Testis (tissue), 2 donors: ENCODE measurements at regions not wholly inside any gene's neighbourhood (a gene's known extent, or its start where the extent isn't known, plus 50 kb on each side); places are given as distances from the start of the nearest gene placed in this dataset.

Experiments
- CTCF ChIP-seq, 3 experiments: fragments of 450-650 bp in 2 of 3; fragments of 200-600 bp in 1 of 3; sonication (generic) in 1 of 3; IDR thresholded peaks; one replicate each; pipeline ENCODE4 v1.5.1; 2016 to 2019; ENCODE audit warnings: antibody characterized with exemption in 3 of 3, mild to moderate bottlenecking in 2 of 3, moderate library complexity in 1 of 3
- POLR2A ChIP-seq: fragments of 450-650 bp; IDR thresholded peaks from one replicate; pipeline ENCODE4 v1.6.1; 2017; ENCODE audit warnings: antibody characterized with exemption, mild to moderate bottlenecking, moderate library complexity

GRCh38 chr14:34029921-34030334 is 79.1 kb upstream of the EGLN3 start:
- no peak for TF ChIP-seq CTCF (IDR thresholded peaks at IDR 0.05)
- no peak for TF ChIP-seq POLR2A
